ENCODE measurements at regions not wholly inside any gene's neighbourhood (a gene's known extent, or its start where the extent isn't known, plus 50 kb on each side); places are given as distances from the start of the nearest gene placed in this dataset.

DNA sequence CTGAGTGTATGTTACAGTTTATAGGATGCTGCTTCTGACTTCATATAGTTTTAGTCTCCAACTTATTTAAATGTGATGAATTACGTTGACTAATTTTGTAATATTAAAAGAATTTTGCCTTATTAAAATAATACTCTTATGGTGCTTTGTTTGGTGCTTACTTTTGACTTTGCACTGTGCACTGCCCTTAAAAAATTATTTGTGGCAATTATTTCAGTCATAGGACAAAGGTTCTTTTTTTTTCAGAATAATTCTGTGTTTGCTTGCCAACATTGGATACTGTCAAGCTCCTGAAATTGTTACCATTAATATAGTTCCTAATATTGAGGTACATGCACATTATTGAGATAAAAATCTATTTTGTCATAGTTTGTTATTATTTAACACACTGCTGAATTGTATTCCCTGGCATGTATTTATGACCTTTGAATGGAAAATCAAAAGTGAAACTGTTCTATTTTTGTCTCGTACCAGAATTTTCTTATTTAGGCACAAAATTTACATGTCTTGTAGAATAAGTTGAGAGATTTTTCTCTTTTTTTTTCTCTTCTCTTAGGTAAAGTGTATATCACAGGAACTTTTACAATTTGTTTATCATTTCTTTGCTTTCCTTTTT is 572.8 kb upstream of the KLHL29 start:
- TF ChIP-seq, protein P1, sequence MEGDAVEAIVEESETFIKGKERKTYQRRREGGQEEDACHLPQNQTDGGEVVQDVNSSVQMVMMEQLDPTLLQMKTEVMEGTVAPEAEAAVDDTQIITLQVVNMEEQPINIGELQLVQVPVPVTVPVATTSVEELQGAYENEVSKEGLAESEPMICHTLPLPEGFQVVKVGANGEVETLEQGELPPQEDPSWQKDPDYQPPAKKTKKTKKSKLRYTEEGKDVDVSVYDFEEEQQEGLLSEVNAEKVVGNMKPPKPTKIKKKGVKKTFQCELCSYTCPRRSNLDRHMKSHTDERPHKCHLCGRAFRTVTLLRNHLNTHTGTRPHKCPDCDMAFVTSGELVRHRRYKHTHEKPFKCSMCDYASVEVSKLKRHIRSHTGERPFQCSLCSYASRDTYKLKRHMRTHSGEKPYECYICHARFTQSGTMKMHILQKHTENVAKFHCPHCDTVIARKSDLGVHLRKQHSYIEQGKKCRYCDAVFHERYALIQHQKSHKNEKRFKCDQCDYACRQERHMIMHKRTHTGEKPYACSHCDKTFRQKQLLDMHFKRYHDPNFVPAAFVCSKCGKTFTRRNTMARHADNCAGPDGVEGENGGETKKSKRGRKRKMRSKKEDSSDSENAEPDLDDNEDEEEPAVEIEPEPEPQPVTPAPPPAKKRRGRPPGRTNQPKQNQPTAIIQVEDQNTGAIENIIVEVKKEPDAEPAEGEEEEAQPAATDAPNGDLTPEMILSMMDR (IDR thresholded peaks at IDR 0.05) = no peak
- no peak for TF ChIP-seq POLR2A (IDR thresholded peaks at IDR 0.05)
- TF ChIP-seq POLR2AphosphoS5 (IDR thresholded peaks at IDR 0.05) = no peak
